GM04504 (cell line): ENCODE measurements at regions not wholly inside any gene's neighbourhood (a gene's known extent, or its start where the extent isn't known, plus 50 kb on each side); places are given as distances from the start of the nearest gene placed in this dataset.

Experiments used
- DNase-seq: peaks from one replicate; pipeline ENCODE4 v3.0.0-alpha.2; 2012; ENCODE audit warnings: low read depth

- no peak for DNase-seq
Observed at GRCh38 chr9:27888661-27889295, 315.5 kb upstream of the C9orf72 start.

GRCh38 chr9:27924502-27924901, 351.2 kb upstream of the C9orf72 start:
- no peak for DNase-seq

DNA sequence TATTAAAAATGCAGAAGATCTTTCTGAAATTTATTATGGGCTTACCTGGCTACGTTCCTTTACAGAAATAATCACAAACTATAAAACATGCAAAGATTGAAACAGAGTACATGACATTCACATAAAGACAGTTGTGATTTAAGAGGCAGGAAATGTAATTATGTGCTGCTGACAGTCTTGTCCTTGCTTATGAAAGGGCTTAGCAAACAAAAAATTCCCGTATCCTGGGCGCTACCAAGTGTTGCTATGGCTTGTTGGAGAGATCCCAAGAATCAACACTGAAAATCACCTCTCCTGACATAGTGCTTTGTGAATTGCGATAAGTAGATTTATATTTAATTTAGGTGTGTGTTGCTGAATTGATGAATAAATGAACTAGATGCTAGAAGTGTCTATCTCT, 352.5 kb upstream of the C9orf72 start:
- DNase-seq, result no peak

- no peak for DNase-seq
Observed at GRCh38 chr9:27929841-27930240, 356.6 kb upstream of the C9orf72 start.

GRCh38 chr9:27933210-27934025, 360.1 kb upstream of the C9orf72 start:
- no peak for DNase-seq

DNA sequence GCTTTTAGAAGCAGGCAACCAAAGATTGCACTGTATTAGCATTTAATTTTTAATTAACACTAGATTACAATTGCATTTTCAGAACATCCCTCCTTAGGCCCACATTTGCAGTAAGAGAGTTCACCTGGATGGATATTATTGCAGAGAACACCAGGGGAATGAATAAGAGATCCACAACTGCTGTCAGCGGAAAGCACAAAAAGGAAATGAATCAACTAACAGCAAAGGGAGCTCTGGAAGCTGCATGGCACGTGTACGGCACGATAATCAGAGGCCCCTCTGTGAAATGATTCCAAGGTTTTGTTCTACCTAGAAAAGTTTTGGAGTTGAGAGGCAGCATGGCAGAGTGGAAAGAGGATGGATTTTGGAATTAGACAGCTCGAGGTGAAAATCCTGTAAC, 361.2 kb upstream of the C9orf72 start:
- DNase-seq, result no peak

GRCh38 chr9:27939186-27939585, 365.9 kb upstream of the C9orf72 start:
- no peak for DNase-seq

GRCh38 chr9:27940535-27940934, 367.3 kb upstream of the C9orf72 start:
- no peak for DNase-seq

DNA sequence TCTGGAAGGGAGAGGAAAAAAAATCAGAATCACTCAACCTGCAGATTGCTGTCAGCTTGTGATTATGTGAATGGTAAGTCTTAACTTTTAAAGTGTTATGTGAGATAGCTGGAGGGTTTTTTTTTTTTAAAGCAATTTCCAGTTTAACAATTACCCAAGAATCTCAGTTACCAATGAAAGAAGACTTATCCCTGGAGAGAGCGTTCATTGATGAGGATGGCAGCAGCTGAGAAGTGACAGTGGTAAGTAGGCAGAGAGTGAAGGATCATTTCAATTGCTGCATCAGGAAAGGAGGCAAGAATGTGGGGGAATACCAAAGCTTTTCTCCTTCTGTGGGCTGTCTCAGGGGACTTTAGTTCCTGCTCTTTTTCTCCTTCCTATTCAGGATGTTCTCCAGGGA, 370.2 kb upstream of the C9orf72 start:
- DNase-seq, result no peak

DNA sequence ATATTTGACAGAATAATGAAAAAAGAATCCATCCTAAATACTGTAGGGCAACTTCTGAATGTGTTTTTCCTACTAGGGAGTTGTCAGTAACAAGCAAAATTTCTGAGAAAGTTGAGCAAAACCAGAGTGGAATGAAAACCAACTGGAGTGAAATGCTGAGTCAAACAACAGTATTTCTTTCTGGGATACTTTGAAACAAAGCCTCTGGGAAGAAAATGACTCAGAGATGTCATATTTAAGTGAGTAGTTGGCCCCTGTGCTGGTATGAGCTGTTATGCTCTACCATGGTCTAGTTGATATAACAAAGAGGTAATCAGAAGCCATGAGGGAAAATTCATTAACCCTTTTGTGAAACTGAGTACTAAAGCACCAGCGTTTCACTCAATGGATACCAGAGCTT, 372.1 kb upstream of the C9orf72 start:
- no peak for DNase-seq

GRCh38 chr9:27950382-27950781, 377.1 kb upstream of the C9orf72 start:
- DNase-seq, result no peak

- no peak for DNase-seq
Observed at GRCh38 chr9:27954858-27955257, 381.6 kb upstream of the C9orf72 start.

- DNase-seq, result no peak
Observed at GRCh38 chr9:27963836-27964235, 390.6 kb upstream of the C9orf72 start.

DNA sequence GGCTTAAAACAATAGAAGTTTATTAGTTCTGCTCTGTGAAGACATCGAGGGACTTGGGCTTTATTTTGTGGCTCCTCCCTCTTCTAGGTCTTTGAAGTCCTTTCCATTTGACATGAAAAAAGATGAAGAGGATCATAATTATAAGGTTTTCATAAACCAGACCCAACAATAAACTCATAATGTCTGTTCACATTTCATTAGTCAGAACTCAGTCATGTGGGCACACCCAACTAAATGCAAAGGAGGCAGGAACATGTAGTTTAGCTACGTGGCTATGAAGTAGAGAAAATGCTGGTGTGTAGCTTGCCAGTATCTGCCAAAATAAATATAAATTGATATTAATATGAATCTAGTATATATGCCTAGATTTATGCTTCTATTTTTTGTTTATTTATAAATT, 393.9 kb upstream of the C9orf72 start:
- DNase-seq, result no peak

- no peak for DNase-seq
Observed at GRCh38 chr9:27977931-27978330, 404.6 kb upstream of the C9orf72 start.

GRCh38 chr9:27985714-27986113, 412.4 kb upstream of the C9orf72 start:
- no peak for DNase-seq

DNA sequence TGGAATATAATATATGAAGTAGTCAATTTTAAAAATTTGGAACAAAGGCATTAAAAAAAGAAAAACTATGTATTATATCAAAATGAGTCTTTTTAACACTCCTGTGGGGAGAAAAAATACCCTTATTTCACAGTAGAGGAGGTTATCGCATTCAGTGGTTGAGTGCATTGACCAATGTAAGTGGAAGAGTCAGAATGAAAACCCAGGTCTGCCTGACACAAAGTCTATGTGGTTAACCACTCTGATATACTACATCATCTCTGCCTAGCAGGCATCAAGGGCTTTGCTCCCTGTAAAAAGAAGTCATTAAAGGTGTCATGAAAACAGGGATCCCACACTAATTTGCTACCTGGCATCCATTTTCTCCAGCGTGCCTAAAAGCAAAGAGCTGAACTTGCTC, 417.2 kb upstream of the C9orf72 start:
- DNase-seq, result no peak

DNA sequence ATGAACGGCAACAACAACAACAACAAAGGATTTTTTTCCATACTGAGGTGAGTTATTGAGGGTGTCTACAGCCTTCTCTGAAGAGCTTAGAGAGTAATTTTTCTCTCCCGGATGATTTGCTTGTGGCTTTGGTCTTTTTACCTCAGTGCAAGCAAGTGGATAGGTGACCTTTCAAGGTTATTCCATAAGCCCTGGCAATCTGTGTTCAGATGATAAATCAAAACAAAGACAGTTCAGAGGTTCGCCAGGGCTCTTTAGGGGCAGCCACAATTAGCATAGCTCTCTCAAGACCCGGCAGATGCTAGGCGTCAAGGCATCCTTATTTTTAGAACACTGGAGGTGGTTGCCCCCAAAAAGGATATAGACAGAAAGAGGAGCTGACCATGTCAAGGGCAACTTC, 417.9 kb upstream of the C9orf72 start:
- DNase-seq, result no peak

GRCh38 chr9:28001096-28001495, 427.8 kb upstream of the C9orf72 start:
- DNase-seq, result no peak

DNA sequence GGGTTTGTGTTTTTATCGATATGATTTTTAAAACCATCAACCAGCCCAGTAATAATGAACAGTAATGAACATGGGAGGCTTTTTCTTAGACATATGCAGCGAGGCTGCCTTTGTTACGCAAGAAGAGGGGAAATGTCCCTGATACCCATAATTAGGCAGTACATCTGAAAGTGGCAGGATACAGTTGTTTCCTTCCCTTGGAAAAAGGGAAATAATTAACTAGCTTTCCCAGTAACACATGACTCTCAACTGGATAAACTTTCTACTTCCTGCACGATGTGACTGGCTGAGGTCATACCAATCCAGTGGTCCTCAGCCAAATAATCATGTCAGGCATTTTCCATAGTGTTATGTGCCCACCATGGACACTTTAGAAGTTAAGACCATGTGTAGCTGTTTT, 431.6 kb upstream of the C9orf72 start:
- DNase-seq, result no peak

DNA sequence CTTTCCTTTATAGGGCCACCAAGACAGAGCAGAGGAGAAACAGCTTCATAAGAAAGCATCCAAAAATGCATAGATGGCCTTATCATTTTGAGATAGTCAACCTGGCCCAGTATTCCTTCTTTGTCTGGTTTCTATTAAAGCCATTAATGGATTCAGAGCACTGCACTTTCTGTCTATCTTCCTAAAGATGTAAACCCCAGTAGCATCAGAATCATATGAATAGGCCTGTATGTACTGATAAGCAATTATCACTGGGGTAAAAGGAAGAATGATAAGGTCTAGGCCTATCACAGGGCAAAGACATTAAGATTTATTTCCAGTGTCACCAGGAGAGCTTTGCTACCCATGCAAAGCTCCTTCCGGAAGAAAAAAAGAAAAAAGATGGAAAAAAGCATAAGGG, 432.5 kb upstream of the C9orf72 start:
- no peak for DNase-seq

- no peak for DNase-seq
Observed at GRCh38 chr9:28007097-28007817, 434.0 kb upstream of the C9orf72 start.

DNA sequence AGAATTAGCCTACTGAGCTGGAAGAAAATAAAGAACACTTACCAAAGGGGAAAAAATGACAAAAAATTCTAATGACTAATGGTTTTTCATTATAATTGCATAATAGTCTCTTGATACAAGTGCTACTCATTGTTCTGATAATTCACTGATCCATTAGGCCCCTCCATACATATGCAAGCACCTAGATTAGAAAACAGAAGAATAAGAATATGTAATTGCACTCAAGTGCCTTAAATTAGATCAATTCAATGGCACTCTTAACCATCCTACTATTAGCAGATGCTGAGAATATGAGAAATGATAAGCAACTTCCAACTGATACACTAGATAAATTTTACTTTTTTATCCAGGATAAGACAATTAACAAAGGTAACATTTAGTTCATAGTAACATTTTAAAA, 440.9 kb upstream of the C9orf72 start:
- DNase-seq, result no peak
